GM23248 (cell line): ENCODE measurements at regions not wholly inside any gene's neighbourhood (a gene's known extent, or its start where the extent isn't known, plus 50 kb on each side); places are given as distances from the start of the nearest gene placed in this dataset.

Source experiments
- EZH2 ChIP-seq: fragments of 200-600 bp; sonication (generic); IDR thresholded peaks from 2 replicates; pipeline ENCODE4 v1.6.1; 2018; ENCODE audit warnings: antibody characterized with exemption, mild to moderate bottlenecking; ENCODE audit not compliant: insufficient read depth, poor library complexity, severe bottlenecking
- EZH2phosphoT487 ChIP-seq: fragments of 200-600 bp; sonication (generic); IDR thresholded peaks from 2 replicates; pipeline ENCODE4 v1.6.1; 2018; ENCODE audit warnings: antibody characterized with exemption, moderate library complexity, mild to moderate bottlenecking, low read depth; ENCODE audit not compliant: insufficient read depth

DNA sequence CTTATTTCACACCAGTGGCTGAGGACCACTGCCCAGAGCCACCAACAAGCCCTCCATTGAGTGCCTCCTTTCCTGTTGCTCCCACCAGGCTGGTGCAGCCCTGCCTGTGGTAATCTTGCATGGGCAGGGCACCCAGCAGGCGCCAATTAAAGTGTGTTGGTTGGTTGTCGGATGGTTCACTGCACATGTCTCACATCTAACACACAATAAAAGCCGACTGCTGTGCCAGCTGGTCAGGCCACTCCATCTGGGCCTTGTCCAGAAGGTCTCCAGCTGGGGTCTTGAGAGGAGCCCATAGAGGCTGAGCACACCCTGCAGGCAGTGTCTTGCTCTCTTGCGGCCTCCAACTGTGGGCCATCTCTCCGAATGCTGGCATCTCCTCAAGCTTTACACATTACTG lies 494.8 kb upstream of the KLHL29 start:
- TF ChIP-seq EZH2 (no peak), EZH2phosphoT487 (no peak)
